Activated naive CD4-positive, alpha-beta T cell treated with anti-CD3 and anti-CD28 coated beads for 36 hours (primary cell): ENCODE measurements at regions not wholly inside any gene's neighbourhood (a gene's known extent, or its start where the extent isn't known, plus 50 kb on each side); places are given as distances from the start of the nearest gene placed in this dataset.

ENCODE experiments used
- CTCF ChIA-PET: fragments of 350-600 bp; sonication (Branson Sonifier 250); formaldehyde crosslinking; loops from one replicate; lab custom pipeline; 2021; ENCODE audit warnings: antibody characterized with exemption; lab: Charles Lee
- DNase-seq: peaks from one replicate; pipeline ENCODE4 v3.0.0-alpha.2; 2020
- H3K27ac Mint-ChIP-seq: one replicate; pipeline ENCODE4 v1.8.0; 2021; ENCODE audit warnings: mild to moderate bottlenecking, mixed read lengths
- H3K27me3 Mint-ChIP-seq: one replicate; pipeline ENCODE4 v1.8.0; 2021; ENCODE audit warnings: low read depth, mixed read lengths
- H3K36me3 Mint-ChIP-seq: one replicate; pipeline ENCODE4 v1.8.0; 2021; ENCODE audit warnings: low read depth, mixed read lengths
- H3K4me1 Mint-ChIP-seq: one replicate; pipeline ENCODE4 v1.8.0; 2021; ENCODE audit warnings: low read depth, mixed read lengths
- H3K4me3 Mint-ChIP-seq: one replicate; pipeline ENCODE4 v1.8.0; 2021; ENCODE audit warnings: mild to moderate bottlenecking, moderate library complexity, mixed read lengths
- H3K9me3 Mint-ChIP-seq: one replicate; pipeline ENCODE4 v1.8.0; 2021; ENCODE audit warnings: mixed read lengths
- intact Hi-C: fragments of 100-400 bp; cut with micrococcal nuclease; formaldehyde crosslinking; loops from one replicate; pipeline ENCODE4 v1.15.1; 2023

GRCh38 chr1:29949676-29950075 lies 713.4 kb downstream of the PTPRU start:
- Mint-ChIP-seq H3K4me1 (no peaks in the 10 kb centered on the region), H3K27me3 (peaks cover 23% of the 10 kb centered on the region), H3K4me3 (no peak overlapping the region), H3K27ac (no peak overlapping the region), H3K9me3 (no peaks in the 10 kb centered on the region), H3K36me3 (no peaks in the 10 kb centered on the region)
- CTCF ChIA-PET, result interaction anchor here (0.6 kb wide), 1 partner anchor 1337 kb away, joined by 3 read pairs; no protein-coding TSS in a partner anchor
- no peak for DNase-seq
- intact Hi-C loops, result no loop called here

- H3K4me3 Mint-ChIP-seq, result no peak overlapping the region
- peaks cover 20% of the 10 kb centered on the region for H3K27me3 Mint-ChIP-seq
- H3K4me1 Mint-ChIP-seq, result no peaks in the 10 kb centered on the region
- intact Hi-C loops, result no loop called here
- no peak overlapping the region for H3K27ac Mint-ChIP-seq
- no peak for DNase-seq
- CTCF ChIA-PET, result no interaction called here
- no peaks in the 10 kb centered on the region for H3K36me3 Mint-ChIP-seq
- no peaks in the 10 kb centered on the region for H3K9me3 Mint-ChIP-seq
Observed at GRCh38 chr1:29948581-29948980, 712.3 kb downstream of the PTPRU start.

- CTCF ChIA-PET, result no interaction called here
Observed at GRCh38 chr1:29946057-29946456, 709.7 kb downstream of the PTPRU start.

GRCh38 chr1:29945426-29945825 lies 709.1 kb downstream of the PTPRU start:
- Mint-ChIP-seq H3K27me3 (peaks cover 15% of the 10 kb centered on the region), H3K9me3 (no peaks in the 10 kb centered on the region), H3K4me3 (no peak overlapping the region), H3K36me3 (no peaks in the 10 kb centered on the region), H3K4me1 (no peaks in the 10 kb centered on the region), H3K27ac (no peak overlapping the region)
- DNase-seq, result no peak
- intact Hi-C loops, result no loop called here
- CTCF ChIA-PET, result no interaction called here

More at GRCh38 chr1:29946057-29946456, 709.7 kb downstream of the PTPRU start:
- Mint-ChIP-seq H3K27me3 (peaks cover 13% of the 10 kb centered on the region), H3K9me3 (no peaks in the 10 kb centered on the region), H3K27ac (no peak overlapping the region), H3K36me3 (no peaks in the 10 kb centered on the region), H3K4me1 (no peaks in the 10 kb centered on the region), H3K4me3 (no peak overlapping the region)
- intact Hi-C loops, result no loop called here
- no peak for DNase-seq

GRCh38 chr1:29944253-29944905 lies 708.1 kb downstream of the PTPRU start:
- DNase-seq, result no peak
- Mint-ChIP-seq H3K9me3 (no peaks in the 10 kb centered on the region), H3K27me3 (peaks cover 16% of the 10 kb centered on the region), H3K27ac (no peak overlapping the region), H3K4me3 (no peak overlapping the region), H3K4me1 (no peaks in the 10 kb centered on the region), H3K36me3 (no peaks in the 10 kb centered on the region)
- CTCF ChIA-PET, result no interaction called here
- intact Hi-C loops, result no loop called here

GRCh38 chr1:29943034-29943433 lies 706.7 kb downstream of the PTPRU start:
- Mint-ChIP-seq H3K36me3 (no peaks in the 10 kb centered on the region), H3K9me3 (no peaks in the 10 kb centered on the region), H3K27me3 (peaks cover 13% of the 10 kb centered on the region), H3K4me1 (no peaks in the 10 kb centered on the region), H3K4me3 (no peak overlapping the region), H3K27ac (no peak overlapping the region)
- DNase-seq, result no peak
- intact Hi-C loops, result no loop called here
- CTCF ChIA-PET, result no interaction called here

GRCh38 chr1:29939079-29939478 lies 702.8 kb downstream of the PTPRU start:
- Mint-ChIP-seq H3K9me3 (no peaks in the 10 kb centered on the region), H3K4me1 (no peaks in the 10 kb centered on the region), H3K36me3 (no peaks in the 10 kb centered on the region), H3K27me3 (peaks cover 6% of the 10 kb centered on the region), H3K27ac (no peak overlapping the region), H3K4me3 (no peak overlapping the region)
- intact Hi-C loops, result no loop called here
- no peak for DNase-seq
- CTCF ChIA-PET, result no interaction called here

- CTCF ChIA-PET, result interaction anchor here (0.7 kb wide), 1 partner anchor 597 kb away, joined by 3 read pairs; no protein-coding TSS in a partner anchor
- Mint-ChIP-seq H3K4me1 (no peaks in the 10 kb centered on the region), H3K27ac (no peak overlapping the region), H3K36me3 (no peaks in the 10 kb centered on the region), H3K9me3 (no peaks in the 10 kb centered on the region), H3K27me3 (peaks cover 8% of the 10 kb centered on the region), H3K4me3 (no peak overlapping the region)
- DNase-seq, result no peak
- intact Hi-C loops, result no loop called here
Observed at GRCh38 chr1:29937356-29937755, 701.0 kb downstream of the PTPRU start.

GRCh38 chr1:29936031-29936544 lies 699.8 kb downstream of the PTPRU start:
- no peaks in the 10 kb centered on the region for H3K4me1 Mint-ChIP-seq
- no peaks in the 10 kb centered on the region for H3K36me3 Mint-ChIP-seq
- peaks cover 18% of the 10 kb centered on the region for H3K27me3 Mint-ChIP-seq
- no peak overlapping the region for H3K4me3 Mint-ChIP-seq
- CTCF ChIA-PET, result no interaction called here
- no peak overlapping the region for H3K27ac Mint-ChIP-seq
- DNase-seq, result no peak
- H3K9me3 Mint-ChIP-seq, result no peaks in the 10 kb centered on the region
- intact Hi-C loops, result no loop called here

GRCh38 chr1:29934255-29934772 lies 698.0 kb downstream of the PTPRU start:
- Mint-ChIP-seq H3K9me3 (no peaks in the 10 kb centered on the region), H3K36me3 (no peaks in the 10 kb centered on the region), H3K4me3 (no peak overlapping the region), H3K27me3 (peaks cover 13% of the 10 kb centered on the region), H3K27ac (no peak overlapping the region), H3K4me1 (no peaks in the 10 kb centered on the region)
- CTCF ChIA-PET, result interaction anchor here (0.5 kb wide), 1 partner anchor 510 kb away, joined by 4 read pairs; no protein-coding TSS in a partner anchor
- DNase-seq, result no peak
- intact Hi-C loops, result no loop called here

- Mint-ChIP-seq H3K36me3 (no peaks in the 10 kb centered on the region), H3K27me3 (peaks cover 13% of the 10 kb centered on the region), H3K4me3 (no peak overlapping the region), H3K9me3 (no peaks in the 10 kb centered on the region), H3K4me1 (no peaks in the 10 kb centered on the region), H3K27ac (no peak overlapping the region)
- intact Hi-C loops, result no loop called here
- DNase-seq, result no peak
- CTCF ChIA-PET, result no interaction called here
Observed at GRCh38 chr1:29933067-29933466, 696.7 kb downstream of the PTPRU start.

- no peak overlapping the region for H3K4me3 Mint-ChIP-seq
- H3K36me3 Mint-ChIP-seq, result no peaks in the 10 kb centered on the region
- no peak for DNase-seq
- no peaks in the 10 kb centered on the region for H3K4me1 Mint-ChIP-seq
- no peak overlapping the region for H3K27ac Mint-ChIP-seq
- CTCF ChIA-PET, result no interaction called here
- H3K9me3 Mint-ChIP-seq, result no peaks in the 10 kb centered on the region
- H3K27me3 Mint-ChIP-seq, result peaks cover 13% of the 10 kb centered on the region
- intact Hi-C loops, result no loop called here
Observed at GRCh38 chr1:29932626-29933025, 696.3 kb downstream of the PTPRU start.
